Right lung (tissue), 2 donors: ENCODE measurements at regions not wholly inside any gene's neighbourhood (a gene's known extent, or its start where the extent isn't known, plus 50 kb on each side); places are given as distances from the start of the nearest gene placed in this dataset.

Experiments used
- DNase-seq, 2 donors: peaks; one replicate each; pipeline ENCODE4 v3.0.0-alpha.2; 2013

DNA sequence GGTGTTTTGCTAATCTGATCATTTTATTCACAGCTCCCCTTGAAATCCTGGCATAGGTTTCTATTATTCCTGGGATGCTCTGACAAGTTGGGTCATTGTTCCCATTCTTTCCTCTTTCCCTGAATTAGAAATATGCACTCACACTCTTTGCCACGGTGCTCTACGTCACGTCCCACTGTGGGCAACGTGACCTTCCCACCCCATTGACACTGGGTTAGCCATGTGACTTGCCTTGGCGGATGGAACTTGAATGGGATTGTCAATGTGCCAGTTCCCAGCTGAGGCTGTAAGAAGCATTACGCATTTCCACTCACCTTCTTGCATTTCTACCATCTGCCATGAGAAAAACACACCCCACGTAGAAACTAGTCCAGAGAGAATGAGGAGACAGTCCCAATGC lies 492.4 kb downstream of the SHISA9 start:
- DNase-seq, result no peak

DNA sequence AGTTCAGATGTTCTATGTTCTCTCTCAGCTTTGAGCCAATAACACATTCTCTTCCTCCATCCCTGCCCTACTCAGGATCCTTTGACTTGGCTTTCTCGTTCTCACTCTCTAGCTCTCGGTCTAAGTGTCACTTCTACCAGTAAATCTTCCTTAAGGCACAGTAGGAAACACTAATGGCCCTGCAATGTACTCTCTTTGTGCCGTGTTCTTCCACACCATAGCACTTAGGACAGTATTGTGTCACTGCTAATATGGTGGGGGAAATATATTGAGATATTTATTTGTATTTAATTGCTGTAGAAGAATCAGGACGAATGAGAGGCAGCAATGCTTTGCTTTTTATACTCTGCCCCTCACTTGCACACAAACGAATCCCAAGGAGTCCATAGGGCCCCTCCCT lies 493.1 kb downstream of the SHISA9 start:
- DNase-seq, result no peak

DNA sequence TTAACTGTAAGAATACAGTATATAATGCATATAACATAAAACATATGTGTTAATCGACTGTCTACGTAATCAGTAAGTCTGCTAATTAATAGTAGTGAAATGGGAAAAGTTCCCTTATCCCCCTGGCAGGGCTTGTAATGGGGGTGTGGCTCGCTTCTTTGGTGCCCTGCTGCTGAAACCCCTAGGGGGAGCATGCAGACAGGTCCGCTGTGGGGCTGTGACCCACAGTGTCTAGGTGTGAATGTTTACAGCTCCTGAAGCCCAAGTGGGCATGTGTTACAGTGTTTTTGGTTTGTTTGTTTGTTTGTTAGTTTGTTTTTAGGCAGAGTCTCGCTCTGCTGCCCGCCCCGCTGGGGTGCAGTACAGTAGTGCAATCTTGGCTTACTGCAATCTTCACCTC lies 495.7 kb downstream of the SHISA9 start:
- DNase-seq, result no peak

DNA sequence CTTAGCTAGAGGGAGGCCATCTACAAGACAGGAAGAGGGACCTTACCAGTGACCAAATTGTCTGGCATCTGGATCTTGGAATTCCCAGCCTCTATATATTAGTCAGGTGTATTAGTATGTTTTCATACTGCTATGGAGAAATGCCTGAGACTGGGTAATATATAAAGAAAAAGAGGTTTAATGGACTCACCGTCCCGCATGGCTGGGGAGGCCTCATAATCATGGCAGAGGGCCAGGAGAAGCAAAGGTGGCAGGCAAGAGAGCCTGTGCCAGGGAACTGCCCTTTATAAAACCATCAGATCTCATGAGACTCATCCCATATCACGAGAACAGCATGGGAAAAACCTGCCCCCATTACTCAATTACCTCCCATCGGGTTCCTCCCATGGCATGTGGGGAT lies 500.2 kb downstream of the SHISA9 start:
- no peak for DNase-seq

DNA sequence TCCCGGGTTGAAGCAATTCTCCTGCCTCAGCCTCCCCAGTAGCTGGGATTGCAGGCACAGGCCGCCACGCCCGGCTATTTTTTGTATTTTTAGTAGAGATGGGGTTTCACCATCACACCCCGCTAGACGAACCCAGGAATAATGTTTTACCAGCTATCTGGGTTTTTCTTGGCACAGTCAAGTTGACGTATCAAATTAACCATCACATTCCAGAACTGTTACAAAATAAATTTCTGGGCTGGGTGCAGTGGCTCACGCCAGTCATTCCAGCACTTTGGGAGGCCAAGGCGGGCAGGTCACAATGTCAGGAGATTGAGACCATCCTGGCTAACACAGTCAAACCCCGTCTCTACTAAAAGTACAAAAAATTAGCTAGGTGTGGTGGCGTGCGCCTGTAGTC lies 501.2 kb downstream of the SHISA9 start:
- DNase-seq, result no peak

DNA sequence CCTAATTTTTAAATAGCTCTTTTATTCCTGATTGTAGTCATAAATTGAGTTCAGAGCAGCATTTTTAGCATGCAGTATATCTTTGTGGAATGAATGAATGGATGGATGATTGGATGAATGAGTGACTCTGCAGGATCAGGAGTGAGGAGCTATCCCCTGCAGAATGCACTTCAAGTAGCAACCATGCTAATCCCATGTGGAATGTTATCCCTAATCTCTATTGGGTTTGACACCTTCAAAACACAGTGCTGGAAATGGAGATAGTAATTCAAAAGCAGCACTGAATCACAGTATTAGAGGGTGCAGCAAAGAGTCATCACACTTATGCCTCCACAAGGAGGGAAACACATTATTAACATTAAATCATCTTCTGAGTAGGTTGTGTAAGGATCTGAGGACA lies 501.9 kb downstream of the SHISA9 start:
- DNase-seq, result no peak

DNA sequence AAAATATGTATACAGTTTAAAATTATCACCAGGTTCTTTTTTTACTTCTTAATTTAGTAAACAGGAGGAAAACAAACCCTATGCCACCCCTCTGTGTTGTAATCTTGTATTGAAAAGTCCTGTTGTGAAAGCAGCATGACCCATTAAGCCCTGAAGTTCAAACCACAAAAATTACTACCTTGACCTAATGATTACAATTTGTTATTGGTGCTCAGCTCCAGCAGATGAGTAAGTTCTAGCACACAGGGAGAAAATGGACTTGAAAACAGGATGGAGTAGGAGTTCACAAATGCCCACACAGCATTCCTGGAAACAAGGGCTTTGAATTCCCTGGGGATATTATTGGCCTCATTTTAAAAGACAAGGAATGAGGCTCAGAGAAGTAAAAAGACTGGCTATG lies 505.8 kb upstream of the ERCC4 start:
- DNase-seq, result no peak

DNA sequence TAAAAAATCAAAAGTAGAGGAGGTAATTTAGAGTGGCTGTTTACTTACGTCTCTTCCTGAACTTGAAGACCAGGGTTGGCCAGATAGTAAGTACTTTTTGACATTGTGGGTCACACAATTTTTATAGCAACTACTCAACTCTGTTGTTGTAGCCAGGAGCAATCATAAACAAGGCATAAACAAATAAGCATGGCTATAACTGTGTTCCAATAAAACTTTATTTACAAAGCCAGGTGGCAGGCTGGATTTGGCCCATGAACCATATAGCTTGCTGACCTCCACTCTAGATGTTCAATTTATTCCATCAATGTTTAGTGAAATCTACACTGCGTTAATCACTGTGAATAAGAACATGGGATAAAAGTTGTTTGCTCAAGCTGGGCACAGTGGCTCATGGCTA lies 500.4 kb upstream of the ERCC4 start:
- DNase-seq, result no peak

DNA sequence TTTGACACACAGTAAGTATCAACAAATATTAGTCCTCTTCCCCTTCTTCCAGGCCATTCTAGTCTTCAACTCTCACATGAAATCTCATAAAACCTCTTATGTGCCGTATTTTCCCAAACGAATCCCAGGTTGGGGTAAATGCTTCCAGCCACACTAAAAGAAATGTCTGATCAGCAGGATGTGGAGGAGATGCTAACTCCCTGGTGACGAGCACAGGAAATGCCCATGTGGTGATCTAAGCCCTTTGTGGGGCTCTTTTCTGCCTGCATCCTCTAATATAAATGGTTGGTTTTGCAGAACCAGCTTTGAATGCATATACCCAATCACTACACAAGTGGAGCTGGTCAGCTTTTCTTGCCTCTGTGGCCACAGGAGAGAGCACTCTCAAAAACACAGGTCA lies 498.2 kb upstream of the ERCC4 start:
- DNase-seq, result no peak

DNA sequence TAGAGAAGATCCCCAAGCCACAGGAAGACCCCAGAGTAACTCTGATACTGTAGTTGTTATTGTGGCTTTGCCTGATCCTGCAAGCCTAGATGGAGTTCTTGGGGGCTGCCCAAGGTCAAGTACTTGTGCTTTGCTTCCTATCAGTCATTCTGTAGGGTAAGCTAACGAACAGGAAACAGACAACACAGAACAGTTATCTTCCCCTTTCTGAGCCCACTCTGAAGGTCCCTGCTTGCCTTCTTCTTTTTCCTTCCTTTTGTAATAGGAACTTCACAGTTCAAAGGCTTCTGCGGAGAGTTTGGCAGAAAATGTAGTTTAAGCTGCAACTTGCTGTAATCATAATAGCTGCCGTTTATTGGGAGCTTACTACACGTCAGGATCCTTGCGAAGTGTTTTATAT lies 494.1 kb upstream of the ERCC4 start:
- no peak for DNase-seq

DNA sequence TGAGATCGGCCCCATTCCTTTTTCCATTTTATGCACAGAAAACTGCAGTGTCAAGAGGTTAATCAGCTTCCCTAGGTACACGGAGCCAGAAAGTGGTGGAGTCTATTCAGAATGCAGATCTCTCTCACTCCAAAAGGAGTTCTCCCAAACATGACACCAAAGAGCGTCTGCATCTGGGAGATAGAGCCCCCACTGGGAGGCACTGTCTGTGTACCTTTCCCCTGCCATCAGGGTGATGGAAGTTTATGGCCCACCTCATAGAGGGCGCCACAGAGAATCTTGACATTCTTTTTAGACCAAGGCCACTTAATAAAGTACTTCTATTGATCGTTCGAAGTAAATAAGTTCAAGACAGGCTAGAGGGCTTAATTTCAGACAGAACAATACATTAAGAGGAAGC lies 493.7 kb upstream of the ERCC4 start:
- no peak for DNase-seq

DNA sequence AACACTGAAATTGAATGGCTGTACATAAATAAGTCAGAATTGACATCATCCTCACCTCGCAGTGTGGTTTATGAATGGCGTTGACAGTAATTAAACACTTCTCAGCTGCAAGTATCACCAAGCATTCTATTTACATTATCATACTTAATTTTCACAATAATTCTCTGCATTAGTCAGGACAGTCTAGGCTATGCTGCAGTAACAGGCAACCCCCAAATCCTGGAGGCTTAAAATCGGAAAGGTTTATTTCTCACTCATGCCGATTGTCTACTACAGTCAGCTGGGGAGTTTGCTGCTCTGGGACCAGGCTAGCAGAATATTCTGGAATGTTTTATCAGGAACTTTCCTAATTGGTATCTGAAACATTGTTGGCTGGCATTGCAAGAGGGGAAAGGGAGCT lies 493.2 kb upstream of the ERCC4 start:
- no peak for DNase-seq

DNA sequence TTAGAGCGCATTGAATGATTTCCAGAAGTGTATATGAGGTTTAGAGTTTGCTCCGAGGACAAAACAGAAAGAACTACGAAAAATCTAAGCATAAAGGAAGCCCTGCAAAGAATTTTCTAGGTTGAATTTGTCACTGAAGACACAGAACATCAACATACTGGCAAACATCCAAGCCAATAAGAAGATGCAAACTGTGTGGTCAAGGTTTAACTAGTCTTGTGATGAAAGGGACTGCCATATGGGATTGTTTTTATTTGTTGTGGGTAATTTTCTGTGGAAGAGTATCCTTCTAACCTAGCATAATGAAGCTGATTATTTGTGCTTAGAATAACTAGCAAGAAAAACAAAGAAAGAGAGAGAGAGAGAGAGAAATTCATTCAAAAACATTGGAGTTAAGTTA lies 492.0 kb upstream of the ERCC4 start:
- no peak for DNase-seq

DNA sequence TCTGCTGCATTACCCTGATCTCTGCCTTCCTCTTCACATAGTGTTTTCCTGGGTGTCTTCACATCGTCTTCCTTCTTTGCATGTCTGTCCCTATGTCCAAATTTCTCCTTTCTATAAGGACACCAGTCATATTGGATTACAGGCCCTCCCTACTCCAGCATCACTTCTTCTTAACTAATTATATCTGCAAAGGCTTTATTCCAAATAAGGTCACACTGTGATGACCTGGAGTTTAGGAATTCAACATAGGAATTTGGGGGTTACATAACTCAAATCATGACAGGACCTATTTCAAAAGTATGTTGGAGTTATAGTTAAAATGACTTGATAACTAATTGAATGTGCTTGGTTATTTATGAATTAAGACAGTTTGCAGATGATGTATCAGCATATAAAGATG lies 490.5 kb upstream of the ERCC4 start:
- DNase-seq, result no peak

DNA sequence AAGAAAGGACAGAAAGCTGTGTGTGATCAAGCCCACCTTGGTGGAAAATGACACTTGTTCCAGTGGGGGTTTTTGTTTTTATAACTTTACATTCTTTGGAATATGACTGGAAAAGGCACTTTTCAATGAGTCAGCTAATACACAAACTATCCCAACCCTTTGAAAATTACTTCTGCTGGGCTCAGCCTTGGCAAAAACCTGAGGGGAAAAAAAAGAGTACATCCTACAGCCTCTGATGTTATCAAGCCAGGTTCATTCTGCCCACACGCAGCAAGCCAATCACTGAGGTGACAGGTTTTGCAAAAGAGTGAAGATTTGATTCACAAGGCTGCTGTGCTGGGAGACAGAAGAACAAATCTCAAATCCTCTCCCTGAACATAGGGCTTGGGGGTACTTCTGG lies 484.5 kb upstream of the ERCC4 start:
- DNase-seq, result no peak

DNA sequence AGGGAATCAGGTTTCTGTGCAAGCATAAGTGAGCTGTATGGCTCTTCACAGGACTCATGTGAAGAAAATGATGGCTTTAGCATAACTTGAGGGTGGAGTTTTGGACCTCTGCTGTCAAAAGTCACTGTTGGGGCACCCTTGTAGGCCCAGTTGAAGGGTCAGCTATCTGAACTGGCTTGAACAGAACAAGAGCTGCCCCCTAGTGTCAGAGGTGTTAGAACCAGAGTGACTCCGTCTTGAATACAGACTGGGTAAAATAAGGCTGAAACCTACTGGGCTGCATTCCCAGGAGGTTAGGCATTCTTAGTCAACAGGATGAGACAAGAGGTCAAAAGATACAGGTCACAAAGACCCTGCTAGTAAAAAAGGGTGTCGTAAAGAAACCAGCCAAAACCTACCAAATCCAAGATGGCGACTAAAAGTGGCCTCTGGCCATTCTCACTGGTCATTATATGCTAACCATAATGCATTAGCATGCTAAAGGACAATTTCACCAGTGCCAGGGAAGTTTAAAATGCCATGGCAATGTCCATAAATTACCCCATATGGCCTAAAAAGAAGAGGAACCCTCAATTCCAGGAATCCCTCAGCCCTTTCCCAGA lies 484.0 kb upstream of the ERCC4 start:
- DNase-seq, result no peak

DNA sequence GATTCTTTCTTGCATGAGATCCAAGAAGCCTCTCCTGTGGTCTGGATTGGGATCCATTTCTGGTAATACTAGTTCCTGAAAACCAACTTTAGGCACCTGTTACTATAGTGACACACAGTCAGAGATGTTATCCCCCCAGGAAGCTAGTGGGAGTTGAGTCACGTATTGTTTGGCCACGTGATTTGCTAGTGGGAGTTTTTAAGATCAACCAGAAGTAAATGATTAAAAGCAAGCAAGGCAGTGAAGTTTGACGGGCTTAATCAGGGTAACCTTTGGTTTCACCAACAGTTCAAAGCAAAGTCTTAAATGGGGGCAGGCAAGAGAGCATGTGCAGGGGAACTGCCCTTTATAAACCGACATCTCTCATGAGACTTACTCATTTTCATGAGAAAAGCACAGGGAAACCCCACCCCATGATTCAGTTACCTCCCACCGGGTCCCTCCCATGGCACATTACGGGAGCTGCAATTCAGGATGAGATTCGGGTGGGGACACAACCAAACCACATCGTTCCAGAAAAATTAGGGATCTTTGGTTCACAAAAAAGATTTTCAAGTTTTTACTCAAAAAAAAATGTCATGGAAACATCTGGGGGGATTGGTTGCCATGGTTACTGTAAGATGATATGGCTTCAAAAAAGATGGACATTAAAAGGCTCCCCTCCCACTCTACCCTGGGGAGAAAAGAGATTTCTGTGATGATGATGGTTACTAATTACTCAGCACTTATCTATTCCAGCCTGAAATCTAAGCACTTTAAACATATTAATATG lies 483.1 kb upstream of the ERCC4 start:
- DNase-seq, result no peak

DNA sequence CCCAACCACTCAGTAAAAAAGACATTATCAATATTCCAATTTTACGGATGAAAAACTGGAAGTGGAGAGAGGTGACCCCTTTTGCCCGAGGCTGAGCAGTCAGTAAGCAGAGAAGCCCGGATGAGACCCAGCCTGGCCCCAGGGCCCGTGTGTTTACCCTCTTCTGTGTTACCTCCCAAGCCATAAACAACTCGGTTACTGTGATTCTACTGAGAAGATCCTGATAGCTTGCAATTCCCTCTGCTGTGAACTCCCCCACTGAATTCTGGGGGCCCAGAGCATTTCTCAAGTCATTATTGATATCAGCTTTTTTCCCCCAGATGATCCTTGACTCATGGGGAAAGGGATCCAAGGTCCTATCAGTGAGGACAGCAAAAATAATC lies 482.6 kb upstream of the ERCC4 start:
- DNase-seq, result no peak

DNA sequence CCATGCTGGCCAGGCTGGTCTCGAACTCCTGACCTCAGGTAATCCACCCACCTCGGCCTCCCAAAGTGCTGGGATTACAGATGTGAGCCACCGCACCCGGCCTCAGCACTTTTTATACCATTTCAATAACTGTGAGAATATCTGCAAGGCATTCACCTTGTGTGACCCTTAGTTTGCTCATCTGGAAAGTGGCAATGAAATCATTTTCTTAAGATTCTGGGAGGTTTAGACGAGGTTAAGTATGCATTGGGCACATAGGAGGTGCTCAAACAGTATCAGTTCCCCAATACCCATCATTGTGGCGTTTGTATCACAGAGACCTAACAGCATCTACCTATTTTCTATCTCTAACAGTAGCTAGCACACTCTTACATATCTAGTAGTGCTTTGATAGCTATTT lies 481.9 kb upstream of the ERCC4 start:
- no peak for DNase-seq

DNA sequence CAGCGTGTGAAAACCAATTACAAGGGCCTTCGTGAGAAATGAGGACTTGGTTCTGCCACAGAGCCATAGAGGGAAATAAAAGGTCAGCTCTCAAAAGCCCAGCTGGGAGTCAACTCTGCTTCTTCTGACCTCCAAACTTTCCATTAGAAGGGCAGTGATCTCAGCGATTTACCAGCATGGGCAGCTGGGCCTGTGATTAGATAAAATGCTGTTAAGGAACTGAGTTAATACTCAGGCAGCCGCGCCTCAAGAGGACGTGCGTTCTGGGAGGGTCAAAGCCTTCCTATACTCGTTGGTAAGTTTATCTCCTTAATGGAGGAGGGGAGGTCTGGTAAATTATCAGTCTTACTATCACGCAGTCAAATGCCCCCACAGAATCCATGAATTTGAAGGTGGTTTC lies 480.2 kb upstream of the ERCC4 start:
- no peak for DNase-seq

DNA sequence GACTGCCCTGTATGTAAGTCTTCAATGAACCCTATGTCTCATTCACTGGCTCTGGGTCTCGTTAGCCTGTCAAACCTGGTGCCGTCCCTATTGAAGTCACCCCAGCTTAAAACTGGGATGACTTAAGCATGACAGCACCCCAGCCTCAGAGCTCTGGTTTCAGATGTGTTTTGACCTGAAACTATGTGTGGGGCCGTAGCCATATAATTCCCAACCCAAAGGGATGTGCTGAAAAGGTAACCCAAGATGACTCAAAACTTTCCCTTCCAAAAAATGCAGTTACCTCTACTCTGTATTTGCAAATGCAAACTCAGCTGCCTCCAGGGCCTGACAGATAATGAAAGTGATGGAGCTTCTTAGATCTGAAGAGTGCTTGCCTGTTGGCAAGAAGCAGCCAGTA lies 478.3 kb upstream of the ERCC4 start:
- no peak for DNase-seq

DNA sequence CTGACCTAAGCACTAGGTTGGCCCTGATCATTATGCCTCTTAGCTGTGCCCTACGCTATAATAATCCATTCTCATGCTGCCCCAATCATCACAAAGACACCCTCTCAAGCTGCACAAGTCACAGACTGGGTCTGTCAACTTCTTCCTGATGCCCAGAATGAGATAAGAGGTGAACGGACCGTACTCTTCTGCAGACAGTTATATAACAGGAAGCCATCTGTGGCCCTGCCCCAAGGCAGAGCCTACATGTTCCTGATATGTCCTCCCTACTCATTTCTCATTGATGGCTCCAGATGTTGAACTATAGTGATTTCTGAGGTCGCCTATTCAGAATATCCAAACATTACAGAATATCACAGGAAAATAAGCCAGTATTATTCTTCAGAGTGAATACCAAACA lies 471.6 kb upstream of the ERCC4 start:
- no peak for DNase-seq

DNA sequence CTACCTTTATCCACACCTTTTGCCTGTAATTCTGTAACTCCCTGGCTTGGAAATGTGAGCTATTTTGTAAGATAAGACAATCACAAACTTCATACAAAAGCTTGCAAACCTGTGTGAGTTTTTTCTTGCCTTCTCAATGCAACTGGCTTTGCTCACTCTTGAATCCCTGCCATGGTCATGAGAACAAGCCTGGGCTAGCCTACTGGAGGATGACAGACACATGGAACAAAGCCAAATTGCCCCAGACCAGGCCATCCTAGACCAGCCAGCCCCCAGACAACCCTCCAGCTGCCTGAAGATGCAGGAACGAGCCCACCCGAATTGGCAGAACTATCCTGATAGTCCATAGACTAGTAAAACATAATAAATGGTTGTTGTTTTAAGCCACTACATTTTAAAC lies 466.6 kb upstream of the ERCC4 start:
- DNase-seq, result no peak

DNA sequence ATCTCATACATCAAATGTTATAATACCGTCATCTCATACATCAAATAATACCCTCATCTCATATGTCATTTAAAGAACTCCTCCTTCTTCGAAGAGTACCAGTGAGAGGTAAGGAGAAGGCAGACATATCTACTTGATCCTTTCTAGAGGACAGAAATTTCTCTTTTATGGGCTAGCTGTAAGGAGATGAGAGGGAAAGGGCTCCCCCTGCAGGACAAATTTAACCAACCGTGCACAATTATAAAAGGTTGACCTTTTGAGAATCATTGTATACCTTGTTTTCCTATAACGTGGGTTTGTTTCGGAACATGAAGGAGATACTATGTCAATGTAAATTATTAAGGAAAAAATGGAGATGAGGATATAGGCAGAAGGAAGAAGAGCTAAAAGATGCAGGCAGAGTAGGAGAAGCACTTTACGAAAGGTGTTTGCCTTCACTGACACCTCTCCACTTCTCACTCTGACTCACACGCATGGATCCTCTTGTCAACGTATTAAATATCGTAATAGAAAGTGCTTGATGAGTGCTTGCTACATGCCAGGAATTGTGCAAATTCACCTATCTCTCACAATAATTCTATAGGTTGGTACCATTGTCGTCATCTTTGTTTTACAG lies 465.9 kb upstream of the ERCC4 start:
- DNase-seq, result no peak
